Stimulated activated CD4-positive, alpha-beta T cell treated with anti-CD3 and anti-CD28 coated beads, Interleukin-15, amount 100 ng/mL, for 24 hours (primary cell): ENCODE measurements at regions not wholly inside any gene's neighbourhood (a gene's known extent, or its start where the extent isn't known, plus 50 kb on each side); places are given as distances from the start of the nearest gene placed in this dataset.
"Not testable (repeated sequence)": the region's sequence is repeated elsewhere in the genome, so short reads cannot be mapped to it uniquely, and the experiment has no call there.

Experiments
- DNase-seq: peaks from one replicate; pipeline ENCODE4 v3.0.0-alpha.2; 2020

DNA sequence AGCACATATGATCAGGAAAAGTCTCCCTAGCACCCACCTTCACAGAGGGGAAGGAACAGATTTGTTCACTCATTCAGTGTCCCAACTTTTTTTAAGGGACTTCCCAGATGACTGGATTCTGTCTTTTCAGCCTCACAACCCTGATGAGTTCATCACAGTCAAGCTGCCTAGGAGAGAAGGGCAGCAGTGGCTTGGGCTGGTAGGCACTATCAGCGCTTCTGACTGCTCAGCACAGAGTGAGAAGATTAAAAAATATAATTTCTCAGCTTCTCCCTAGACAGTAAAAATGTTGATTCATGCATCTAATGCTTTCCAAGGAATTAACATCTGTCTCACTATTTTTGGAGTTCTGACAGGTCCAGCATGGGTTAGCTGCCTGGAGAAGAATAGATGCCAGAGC, 328.2 kb downstream of the DTHD1 start:
- no peak for DNase-seq

DNA sequence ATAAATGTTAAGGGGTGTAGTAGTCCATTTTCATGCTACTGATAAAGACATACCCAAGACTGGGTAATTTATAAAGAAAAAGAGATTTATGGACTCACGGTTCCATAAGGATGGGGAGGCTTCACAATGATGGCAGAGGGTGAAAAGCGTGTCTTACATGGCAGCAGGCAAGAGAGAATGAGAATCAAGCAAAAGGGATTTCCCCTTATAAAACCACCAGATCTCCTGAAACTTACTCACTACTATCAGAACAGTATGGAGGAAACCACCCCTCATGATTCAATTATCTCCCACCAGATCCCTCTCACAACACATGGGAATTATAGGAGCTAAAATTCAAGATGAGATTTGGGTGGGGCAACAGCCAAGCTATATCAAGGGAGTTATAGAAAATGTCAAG, 329.2 kb downstream of the DTHD1 start:
- DNase-seq = no peak

DNA sequence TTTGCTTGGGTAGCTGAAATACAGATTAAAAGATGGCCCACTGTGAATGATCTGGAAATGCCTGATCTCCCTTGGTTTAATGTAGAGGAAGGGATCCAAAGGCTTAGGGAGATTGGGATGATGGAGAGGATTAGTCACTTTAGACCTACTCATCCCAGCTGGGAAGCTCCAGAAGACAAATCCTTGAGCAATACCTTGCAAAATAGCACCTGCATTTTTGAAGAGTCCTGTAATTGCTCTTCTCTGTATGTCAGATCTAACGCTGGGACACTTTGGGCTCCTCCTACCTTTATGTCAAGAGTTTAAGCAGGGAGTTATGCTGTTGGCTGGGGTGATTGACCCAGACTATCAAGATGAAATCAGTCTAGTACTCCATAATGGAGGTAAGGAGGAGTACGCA, 331.7 kb downstream of the DTHD1 start:
- DNase-seq = not testable (repeated sequence)

DNA sequence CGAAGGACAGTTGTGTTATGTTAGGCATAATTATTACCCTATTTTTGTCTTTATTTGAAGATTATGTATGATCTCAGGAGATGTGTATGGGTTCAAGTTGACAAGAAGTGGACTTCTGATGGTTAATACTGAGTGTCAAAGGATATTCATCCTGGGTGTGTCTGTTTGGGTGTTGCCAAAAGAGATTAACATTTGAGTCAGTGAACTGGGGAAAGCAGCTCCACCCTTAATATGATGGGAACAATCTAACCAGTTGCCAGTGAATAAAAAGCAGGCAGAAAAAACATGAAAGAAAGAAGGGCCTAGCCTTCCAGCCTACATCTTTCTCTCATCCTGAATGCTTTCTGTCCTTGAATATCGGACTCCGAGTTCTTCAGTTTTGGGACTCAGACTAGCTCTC, 332.6 kb downstream of the DTHD1 start:
- no peak for DNase-seq

DNA sequence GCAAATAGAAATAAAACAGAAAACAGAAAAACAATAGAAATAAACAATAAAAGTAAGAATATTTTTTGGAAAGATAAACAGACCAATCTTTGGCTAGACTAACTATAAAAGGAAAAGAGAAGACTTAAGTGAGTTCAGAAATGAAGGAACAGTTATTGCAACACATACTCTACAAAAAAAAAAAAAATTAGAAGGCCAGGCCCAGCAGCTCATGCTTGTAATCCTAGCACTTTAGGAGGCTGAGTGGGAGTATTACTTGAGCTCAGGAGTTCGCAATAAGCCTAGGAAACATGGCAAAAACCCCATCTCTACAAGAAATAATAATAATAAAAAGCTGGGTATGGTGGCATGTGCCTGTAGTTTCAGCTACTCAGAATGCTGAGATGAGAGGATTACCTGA, 336.7 kb downstream of the DTHD1 start:
- DNase-seq = no peak

DNA sequence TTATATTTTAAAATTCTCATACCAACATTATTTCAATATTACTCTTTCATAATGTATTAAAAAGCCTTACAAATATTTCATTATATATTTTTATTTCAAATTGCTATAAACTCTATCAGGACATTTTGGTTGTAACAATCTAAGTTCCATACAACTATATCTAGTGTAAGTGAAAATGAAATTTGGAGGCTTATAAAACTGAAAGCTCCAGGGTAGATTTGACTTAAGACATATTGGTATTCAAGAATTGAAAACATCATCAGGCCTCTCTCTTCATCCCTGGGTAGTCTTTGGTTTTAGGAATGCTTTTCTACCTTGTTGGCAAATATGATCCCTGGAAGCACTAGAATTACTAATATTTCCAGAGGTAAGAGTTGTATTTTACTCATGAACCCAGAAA, 342.6 kb downstream of the DTHD1 start:
- DNase-seq = no peak

DNA sequence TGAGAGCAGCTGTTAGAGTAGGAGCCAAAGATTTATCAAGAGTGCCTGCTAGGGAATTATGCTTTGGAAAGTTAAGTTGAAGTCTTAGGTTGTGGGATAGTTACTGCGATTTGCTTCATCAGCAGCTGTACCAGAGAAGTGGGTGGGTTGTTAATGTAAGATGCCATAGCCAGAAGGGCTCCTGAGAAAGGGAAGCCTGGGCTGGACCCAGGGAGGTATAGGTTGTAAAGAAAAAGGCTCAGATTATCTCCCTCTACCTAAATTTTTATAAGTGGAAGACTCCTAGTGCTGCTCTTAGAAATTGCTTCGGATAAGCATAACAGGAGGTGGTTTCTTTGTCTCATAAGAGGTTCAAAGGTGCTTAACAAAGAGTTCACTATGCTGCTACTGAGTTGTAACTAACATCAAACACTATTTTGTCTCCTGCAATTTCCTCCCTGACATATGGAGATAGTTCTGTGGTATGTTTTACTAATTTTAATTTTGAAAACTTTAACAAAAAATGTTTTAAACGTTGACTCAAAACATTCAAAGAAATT, 356.9 kb downstream of the DTHD1 start:
- no peak for DNase-seq

DNA sequence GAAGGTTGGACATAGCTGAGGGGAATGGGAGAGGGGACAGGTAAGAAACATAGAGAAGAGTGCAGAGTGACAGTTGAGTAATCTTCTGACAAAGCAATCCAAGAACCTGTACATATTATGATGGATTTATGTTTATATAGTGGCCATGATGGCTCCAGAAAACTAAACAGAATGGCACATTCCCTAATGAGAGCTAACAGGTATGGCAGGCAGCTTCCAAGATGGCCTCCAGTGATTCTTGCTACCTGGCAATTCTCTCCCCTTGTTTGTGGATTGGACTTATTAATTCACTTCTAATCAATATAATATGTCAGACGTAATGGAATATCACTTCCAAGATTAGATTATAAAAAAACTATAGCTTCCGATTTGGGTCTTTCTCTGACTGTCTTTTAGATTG, 359.5 kb downstream of the DTHD1 start:
- no peak for DNase-seq

DNA sequence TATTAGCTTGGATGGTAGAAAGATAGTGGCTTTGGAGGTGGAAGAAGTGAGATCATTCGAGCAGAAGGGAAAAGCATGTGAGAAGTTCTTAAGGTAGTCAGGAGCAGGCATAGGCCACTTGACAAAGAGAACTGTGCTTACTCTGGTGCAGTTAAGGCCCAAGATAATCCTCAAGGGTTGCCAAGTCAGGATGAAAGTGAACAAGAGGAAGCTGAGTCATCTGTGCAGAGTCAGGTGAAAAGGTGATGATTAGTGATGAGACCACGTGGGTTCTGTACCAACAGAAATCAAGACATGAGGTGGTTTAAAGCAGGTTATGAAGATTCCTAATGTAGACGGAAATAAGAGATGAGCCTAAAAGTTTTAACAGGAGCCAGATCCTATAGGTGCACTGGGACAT, 369.8 kb downstream of the DTHD1 start:
- no peak for DNase-seq

DNA sequence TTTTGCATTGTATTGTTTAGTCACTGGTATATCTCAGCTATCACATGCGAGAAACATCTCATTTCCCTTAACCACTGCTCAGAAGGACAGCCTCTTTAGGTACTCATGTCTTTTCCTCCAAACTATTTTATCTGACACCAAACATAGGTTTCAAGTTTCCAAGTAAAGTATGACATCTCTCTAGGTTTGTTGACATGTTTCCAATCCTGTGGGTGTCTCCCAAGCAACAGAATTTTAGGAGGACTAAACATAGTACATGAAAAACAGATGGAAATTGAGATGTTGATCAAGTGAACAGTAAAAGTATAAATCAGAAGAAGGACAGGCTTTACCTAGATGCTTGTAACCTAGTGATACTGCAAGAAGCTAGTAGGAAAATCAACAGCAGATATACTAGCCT, 371.4 kb downstream of the DTHD1 start:
- no peak for DNase-seq

DNA sequence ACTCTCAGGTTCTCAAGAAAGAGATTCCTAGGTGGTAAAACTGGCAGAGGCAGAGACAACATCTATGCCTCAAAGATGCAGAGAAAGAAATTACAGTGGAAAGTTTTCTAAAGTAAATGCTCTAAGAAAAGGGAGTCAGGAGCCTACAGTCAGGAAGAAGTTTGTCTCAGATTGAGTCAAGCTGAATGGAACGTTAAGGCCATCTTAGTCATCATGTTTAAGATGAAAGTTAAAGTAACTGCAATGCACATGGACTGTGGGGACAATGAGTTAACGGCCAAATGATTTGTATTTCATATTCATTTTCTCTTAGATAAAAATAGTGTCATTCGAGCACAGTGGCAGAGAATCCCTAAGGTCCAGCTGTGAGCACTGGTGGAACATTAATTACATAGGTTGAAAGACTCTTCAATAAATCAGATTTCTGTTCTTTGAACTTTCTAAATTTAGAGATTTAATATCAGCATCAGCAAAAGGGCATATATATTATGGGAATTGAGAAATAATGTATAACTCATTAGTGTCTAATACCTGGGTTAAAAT, 384.6 kb downstream of the DTHD1 start:
- DNase-seq = no peak

DNA sequence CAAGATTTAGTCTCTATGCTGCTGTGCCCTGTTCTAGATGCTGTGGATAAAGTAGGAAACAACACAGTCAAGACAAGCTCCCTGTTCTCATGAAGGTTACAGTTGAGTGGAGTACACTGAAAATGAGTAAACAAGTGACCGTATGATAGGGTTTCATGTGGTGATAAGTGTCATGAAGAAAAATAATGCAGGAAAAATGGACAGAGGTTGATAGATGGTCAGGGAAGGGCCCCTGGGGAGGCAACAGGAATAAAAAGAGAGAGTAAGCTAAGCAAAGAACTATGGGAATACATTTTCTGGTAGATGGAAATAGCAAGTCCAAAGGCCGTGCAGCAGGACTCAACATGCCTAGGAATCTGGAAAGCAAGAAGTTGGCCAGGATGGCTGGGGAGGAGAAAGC, 394.0 kb downstream of the DTHD1 start:
- no peak for DNase-seq

DNA sequence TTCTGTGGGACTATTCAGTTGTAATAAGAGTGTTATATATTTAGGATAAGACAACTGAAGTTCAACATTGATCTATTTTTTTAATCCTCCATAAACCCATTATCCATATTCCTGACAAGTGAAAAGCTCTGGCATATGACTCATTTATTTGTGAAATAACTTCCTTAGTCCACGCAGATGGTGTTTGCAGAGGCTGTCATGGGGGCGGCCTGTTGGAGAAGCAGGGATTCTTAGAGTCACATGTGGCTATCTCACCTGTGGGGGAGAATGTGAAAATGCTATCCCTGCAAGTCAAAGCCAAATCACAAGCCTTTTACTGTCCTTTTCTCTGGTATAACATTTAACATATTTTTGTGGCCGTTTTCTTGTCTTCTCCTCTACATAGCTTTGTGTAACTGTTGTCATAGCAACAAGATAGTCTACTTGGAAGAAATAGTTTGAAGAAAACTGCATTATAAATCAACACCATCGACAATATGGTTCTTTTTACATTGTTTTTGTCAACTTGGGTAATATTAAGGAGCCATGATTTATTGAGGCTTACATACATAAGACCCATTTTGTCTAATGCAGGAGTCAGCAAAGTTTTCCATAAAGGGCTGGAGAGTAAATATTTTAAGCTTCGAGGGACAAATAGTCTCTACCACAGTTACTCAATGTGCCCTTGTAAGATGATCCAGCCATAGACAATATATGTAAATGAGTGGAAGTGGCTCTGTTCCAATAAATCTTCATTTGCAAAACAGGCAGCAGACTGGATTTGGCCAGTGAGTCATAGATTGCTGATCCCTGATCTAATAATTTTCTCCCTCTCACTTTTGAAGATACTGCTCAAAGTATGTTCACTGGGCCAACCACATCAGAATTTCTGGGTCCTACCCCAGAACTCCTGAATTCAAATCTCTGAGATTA, 395.0 kb downstream of the DTHD1 start:
- no peak for DNase-seq

DNA sequence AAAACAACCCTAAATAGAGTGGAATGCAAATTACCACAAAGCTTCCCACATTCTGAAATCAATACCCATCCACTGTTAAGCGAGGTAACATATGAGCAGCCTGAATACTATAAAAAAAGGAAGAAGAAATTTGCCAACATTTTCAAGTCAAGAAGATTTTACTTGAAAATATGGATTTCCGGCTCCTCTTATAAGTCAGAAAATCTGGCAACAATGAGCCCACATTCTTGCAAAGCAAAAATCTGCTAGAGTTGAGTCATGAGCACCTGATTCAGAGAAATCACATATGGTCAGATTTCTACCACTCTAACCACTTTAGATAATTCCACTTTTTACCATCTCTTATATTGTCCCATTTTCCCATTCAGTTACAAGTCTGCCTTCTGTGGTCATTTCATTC, 395.7 kb downstream of the DTHD1 start:
- DNase-seq = no peak

DNA sequence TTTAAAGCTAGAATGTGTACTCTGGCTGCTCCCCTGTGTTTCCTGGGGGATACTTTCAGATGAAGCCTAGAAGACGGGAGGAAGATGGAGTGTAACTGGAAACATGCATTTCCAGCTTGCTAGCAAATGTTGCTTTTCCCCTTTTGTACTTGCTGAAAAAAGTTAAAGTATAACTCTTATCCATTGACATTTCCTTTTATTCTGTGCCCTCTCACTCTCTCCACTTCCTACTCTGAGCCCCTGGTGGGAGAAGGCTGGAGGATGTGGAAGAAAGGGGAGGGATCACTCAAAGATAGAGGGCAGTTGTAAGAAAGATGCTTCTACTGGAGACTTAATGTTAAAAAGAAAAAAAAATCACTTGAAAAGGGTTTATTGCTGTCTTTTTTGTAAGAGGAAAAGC, 396.5 kb downstream of the DTHD1 start:
- DNase-seq = no peak

DNA sequence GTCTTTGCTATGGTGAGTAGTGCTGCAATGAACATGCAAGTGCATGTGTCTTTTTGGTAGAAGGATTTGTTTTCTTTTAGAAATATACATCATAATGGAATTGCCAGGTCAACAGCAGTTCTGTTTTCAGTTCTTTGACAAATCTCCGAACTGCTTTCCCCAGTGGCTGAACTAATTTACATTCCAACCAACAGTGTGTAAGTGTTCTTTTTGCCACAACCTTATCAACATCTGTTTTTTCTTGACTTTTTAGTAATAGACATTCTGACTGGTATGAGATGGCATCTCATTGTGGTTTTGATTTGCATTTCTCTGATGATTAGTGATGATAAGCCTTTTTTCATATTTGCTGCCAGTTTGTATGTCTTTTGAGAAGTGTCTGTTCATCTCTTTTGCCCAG, 406.3 kb downstream of the DTHD1 start:
- no peak for DNase-seq

DNA sequence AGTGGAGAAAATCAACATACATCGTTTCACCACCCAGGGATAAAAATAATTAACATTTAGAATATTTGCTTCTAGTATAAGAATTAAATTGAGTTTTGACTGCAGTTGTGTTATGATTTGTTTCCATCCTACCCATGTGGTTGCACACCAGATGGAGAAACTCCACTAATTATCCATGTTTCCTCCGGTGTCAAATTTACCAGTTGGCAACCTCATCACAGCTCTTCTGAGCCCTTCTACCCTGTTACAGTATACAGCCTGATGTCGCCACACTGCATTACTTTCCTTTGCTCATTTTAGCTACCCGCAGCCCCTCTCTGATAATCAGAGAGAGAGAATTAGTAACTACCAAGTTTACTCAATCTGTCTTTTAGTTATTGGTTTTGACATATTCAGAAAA, 411.2 kb downstream of the DTHD1 start:
- no peak for DNase-seq

DNA sequence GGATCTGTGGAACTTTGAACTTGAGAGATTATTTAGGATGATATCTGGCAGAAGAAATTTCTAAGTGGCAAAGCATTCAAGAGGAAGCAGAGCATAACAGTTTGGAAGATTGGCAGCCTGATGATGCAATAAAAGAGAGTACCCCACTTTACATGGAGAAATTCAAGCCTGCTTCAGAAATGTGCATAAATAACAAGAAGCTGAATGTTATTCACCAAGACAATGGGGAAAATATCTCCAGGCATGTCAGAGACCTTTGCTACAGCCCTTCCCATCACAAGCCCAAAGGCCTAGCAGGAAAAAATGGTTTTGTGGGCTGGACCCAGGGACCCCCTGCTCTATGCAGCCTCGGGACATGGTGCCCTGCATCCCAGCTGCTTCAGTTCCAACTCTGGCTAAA, 420.8 kb downstream of the DTHD1 start:
- no peak for DNase-seq

DNA sequence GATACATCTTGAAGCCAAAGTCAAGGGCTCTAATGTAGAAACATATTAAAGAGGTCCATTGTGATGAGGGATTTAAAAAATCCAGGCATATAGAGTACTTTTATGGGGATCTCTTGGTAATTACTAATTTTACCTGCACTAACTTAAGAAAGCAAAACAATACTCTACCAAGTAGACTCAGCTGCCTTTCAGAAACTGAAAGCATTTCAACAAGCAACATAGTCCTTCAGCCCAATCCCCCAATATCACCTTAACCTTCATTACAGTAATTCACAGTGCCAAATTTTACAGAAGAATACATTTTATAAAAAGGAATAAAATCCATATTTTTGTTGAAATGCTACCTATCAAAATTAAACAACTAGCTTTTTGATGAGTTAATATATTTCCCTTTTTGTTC, 422.9 kb downstream of the DTHD1 start:
- DNase-seq = no peak

DNA sequence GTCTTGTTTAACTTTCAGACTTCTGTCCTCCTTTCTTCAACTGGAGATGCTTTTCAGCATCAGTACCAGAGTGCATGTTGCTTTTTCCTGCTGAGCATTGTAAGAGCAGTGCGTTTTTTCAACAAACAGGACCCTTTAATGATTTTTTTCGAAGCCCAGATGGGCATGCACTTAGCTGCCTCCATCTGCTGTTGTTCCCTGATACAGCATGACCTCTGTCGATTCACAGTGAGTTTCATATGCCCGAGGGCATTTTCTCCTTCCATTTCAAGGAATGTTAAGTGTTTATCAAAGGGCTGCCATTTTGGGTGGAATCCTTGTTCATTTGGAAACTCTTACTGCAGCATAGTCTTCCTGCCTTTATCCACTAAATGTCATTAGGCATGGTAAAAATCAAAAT, 428.6 kb downstream of the DTHD1 start:
- DNase-seq = no peak

DNA sequence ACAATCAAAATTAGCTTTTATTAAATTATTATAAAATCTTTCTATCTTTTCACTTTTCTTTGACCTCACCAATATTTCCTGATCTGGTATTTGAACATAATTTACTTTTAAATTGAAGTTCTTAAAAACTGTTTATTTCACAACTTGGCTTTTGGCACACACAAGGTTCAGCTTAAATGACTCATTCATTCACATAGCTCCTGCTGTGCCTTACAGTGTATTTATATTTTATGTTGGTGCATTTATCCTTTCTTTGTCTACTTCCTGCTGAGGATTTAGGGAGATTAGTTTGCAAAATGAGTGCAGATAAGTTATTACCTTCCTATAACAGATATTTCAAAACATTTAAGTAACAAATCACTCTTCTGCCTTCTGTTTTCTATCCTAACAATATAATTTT, 430.6 kb downstream of the DTHD1 start:
- DNase-seq = no peak

DNA sequence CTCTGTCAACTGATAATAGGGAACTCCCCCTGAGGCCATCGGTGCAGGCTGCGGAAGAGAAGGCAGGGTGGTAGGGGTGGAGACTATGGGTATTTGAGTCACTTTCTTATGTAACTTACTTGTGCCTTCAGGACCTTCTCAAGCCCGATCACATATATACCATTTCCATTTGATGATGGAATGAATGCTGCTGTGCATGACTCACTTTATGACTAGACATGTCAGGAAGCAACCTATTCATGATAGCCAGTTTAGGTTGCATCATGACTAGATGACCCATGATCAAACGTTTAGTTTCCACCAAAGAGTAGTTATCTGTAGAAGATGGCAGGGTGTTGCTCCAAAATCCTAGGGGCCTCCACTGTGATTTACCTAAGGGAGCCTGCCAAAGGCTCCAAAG, 435.5 kb downstream of the DTHD1 start:
- DNase-seq = no peak

DNA sequence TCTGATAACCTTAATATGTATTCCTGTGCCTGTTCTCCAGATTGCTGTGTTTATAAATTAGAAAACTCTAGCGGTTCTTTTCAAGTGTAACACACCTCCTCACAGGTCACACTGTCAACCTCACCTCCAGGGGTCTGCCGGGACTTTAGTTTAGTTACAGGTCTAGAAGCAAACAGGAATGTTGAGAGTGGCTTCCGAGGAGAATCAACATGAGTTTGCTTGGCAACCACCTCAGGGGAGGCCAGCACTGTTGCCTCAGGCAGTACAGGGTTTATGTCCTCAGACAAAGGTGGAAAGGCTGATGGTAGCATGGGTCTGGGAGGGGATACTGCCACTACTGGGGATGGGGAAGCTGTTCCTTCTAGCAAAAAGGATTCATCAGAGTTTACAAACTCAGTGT, 438.0 kb downstream of the DTHD1 start:
- no peak for DNase-seq

DNA sequence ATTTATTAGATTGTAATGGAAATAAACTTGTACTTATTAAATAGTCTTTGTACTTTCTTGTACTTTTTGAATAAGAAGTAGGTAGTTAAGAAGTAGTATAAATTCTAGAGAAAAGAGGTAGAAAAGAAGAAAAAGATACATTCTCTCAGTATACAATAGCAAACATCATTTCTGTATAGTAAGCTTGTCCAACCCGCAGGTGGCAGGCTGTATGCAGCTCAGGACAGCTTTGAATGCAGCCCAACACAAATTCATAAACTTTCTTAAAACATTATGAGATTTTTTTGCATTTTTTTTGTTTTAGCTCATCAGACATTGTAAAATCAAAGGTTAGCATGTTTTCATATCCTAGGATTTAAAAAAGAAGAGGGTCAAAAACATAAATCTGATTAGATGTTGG, 441.6 kb downstream of the DTHD1 start:
- no peak for DNase-seq

DNA sequence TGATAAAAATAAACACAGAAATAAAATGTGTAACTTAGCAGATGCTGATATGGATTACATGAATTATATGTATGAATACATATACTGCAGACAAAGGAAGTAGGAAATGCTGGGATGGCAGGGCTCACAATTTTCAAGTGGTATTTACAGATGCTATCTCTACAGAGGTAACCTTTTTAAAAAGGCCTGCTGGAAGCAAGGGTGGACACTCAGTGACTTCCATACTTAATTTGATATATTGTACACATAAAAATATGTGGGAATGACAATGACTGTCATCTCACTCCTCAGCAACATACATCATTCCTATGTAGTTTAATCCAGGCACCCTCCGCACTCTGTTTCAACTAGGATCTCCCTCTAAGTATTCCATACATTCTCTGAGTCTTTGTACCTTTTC, 452.9 kb downstream of the DTHD1 start:
- DNase-seq = no peak
